ENCODE measurements at regions not wholly inside any gene's neighbourhood (a gene's known extent, or its start where the extent isn't known, plus 50 kb on each side); places are given as distances from the start of the nearest gene placed in this dataset.
"Not testable (repeated sequence)": the region's sequence is repeated elsewhere in the genome, so short reads cannot be mapped to it uniquely, and the experiment has no call there.

DNA sequence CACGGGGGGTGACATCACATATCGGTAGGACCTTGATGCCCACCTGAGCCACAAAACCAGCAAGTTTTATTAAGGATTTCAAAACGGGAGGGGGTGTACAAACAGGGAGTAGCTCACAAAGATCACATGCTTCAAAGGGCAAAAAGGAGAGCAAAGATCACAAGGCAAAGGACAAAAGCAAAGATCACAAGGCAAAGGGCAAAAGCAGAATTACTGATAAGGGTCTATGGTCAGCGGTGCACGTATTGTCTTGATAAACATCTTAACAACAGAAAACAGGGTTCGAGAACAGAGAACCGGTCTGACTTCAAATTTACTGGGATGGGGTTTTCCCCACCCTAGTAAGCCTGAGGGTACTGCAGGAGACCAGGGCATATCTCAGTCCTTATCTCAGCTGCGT, 143.5 kb upstream of the LPP start:
- no peak for DNase-seq
- TF ChIP-seq, protein P1, sequence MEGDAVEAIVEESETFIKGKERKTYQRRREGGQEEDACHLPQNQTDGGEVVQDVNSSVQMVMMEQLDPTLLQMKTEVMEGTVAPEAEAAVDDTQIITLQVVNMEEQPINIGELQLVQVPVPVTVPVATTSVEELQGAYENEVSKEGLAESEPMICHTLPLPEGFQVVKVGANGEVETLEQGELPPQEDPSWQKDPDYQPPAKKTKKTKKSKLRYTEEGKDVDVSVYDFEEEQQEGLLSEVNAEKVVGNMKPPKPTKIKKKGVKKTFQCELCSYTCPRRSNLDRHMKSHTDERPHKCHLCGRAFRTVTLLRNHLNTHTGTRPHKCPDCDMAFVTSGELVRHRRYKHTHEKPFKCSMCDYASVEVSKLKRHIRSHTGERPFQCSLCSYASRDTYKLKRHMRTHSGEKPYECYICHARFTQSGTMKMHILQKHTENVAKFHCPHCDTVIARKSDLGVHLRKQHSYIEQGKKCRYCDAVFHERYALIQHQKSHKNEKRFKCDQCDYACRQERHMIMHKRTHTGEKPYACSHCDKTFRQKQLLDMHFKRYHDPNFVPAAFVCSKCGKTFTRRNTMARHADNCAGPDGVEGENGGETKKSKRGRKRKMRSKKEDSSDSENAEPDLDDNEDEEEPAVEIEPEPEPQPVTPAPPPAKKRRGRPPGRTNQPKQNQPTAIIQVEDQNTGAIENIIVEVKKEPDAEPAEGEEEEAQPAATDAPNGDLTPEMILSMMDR (IDR thresholded peaks at IDR 0.05) = no peak
- Histone ChIP-seq H3K4me3 (no peak overlapping the region), H3K27ac (no peak overlapping the region), H3K9me3 (no peaks in the 10 kb centered on the region), H3K36me3 (no peaks in the 10 kb centered on the region), H3K27me3 (no peaks in the 10 kb centered on the region), H3K4me1 (no peaks in the 10 kb centered on the region)
- intact Hi-C loops (cut with DNase I; ENCODE audit: low total_unique reads) = no loop called here

DNA sequence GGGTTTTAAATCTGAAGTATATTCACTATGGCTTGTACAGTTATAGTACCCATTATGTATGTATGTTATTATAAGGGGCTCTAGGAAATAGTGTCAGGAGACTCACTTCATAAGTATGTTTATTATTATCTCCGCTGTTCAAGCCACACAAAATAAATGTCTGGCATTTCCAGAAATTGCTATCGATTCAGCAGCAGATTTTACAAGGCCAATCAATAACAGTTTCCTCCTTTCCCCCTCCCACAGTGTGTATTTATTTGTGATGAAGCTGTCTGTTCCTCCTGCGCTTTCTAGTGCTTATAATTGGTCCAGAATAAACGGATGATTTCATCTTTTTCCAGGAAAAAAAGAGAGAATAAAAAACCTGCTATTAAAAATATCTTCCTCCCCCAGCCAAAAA, 134.2 kb upstream of the LPP start:
- H3K27me3 ChIP-seq = no peaks in the 10 kb centered on the region
- intact Hi-C loops (cut with DNase I; ENCODE audit: low total_unique reads) = no loop called here
- H3K36me3 ChIP-seq = no peaks in the 10 kb centered on the region
- H3K4me1 ChIP-seq = no peaks in the 10 kb centered on the region
- no peak overlapping the region for H3K27ac ChIP-seq
- TF ChIP-seq, protein P1 (IDR thresholded peaks at IDR 0.05) = no peak
- H3K4me3 ChIP-seq = no peak overlapping the region
- H3K9me3 ChIP-seq = no peaks in the 10 kb centered on the region
- DNase-seq = no peak

DNA sequence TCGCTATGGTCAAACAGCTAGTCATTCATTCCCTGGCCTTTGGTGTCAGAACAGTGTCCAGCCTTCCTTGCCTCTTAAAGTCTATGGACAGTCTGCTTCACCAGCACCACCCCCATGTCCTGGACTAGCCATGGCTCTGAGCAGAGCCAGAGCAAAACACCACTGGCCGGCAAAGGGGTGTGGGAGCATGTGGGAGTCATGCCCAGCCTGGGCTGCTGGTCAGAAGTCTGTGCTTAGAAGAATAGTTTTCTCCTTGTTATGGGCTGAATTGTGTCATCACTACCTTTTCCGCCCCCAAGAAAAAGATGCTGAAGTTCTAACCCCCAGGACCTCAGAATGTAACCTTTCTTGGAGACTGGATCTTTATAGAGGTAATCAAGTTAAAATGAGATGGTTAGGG, 132.9 kb upstream of the LPP start:
- peak; percentile 52 to 77 for DNase-seq
- no peaks in the 10 kb centered on the region for H3K27me3 ChIP-seq
- no peaks in the 10 kb centered on the region for H3K9me3 ChIP-seq
- intact Hi-C loops (cut with DNase I; ENCODE audit: low total_unique reads) = no loop called here
- H3K4me1 ChIP-seq = no peaks in the 10 kb centered on the region
- no peaks in the 10 kb centered on the region for H3K36me3 ChIP-seq
- H3K4me3 ChIP-seq = no peak overlapping the region
- peak overlapping the region in 1 of 2 donors; percentile 38 for H3K27ac ChIP-seq
- TF ChIP-seq, protein P1 (IDR thresholded peaks at IDR 0.05) = no peak

DNA sequence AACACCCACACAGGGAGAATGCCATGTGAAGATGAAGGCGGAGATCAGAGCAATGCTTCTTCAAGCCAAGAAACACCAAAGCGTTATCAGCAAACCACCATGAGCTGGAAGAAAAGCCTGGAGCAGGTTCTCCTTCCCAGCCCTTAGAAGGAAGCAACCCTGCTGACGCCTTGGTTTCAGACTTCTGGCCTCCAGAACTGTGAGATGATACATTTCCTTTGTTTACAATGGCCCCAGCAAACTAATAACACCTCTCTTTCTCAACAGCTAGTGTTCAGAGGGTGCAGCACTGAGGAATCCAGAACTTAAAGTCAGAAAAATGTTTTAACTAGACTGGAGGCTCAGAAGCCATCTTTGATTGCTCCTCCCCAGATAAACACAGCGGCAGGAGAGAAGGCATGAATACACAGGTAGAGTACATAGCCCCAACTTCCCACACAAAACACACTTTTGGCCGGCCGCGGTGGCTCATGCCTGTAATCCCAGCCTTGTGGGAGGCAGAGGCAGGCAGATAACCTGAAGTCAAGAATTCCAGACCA, 132.4 kb upstream of the LPP start:
- intact Hi-C loops (cut with DNase I; ENCODE audit: low total_unique reads) = no loop called here
- H3K4me3 ChIP-seq = no peak overlapping the region
- H3K36me3 ChIP-seq = no peaks in the 10 kb centered on the region
- no peaks in the 10 kb centered on the region for H3K4me1 ChIP-seq
- H3K9me3 ChIP-seq = no peaks in the 10 kb centered on the region
- no peaks in the 10 kb centered on the region for H3K27me3 ChIP-seq
- TF ChIP-seq, protein P1 (IDR thresholded peaks at IDR 0.05) = no peak
- peak overlapping the region in 1 of 2 donors; percentile 38 for H3K27ac ChIP-seq
- peak in 1 of 2 donors; percentile 47 for DNase-seq

DNA sequence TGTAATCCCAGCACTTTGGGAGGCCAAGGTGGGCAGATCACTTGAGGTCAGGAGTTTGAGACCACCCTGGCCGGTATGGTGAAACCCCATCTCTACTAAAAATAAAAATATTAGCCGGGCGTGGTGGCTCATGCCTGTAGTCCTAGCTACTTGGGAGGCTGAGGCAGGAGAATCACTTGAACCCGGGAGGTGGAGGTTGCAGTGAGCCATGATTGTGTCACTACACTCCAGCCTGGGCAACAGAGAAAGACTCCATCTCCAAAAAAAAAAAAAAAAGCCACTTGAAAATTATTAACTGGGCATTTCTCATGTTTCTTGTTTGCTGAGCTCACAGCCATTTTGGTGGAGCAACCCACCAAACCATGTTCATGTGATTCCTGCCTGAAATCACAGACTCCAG, 131.1 kb upstream of the LPP start:
- DNase-seq; H3K36me3 ChIP-seq; H3K9me3 ChIP-seq; H3K27me3 ChIP-seq; H3K27ac ChIP-seq; intact Hi-C loops (cut with DNase I; ENCODE audit: low total_unique reads); H3K4me1 ChIP-seq; H3K4me3 ChIP-seq: not testable (repeated sequence)

DNA sequence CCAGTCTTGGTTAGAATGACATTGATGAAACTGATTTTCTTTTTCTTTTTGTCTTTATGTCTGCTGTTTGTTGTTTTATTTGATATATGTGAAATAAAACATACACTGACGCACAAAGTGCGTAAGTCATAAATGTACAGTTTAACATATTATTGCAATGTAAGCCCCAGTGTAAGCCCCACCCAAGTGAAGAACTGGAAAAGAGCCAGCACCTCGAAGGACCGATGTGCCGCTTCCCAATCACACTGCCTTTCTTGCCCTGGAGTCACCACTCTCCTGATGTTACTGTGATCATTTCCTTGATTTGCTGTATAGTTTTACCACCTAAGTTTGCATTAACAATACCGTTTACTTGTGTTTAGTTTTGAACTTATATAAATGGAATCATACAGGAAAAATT, 128.4 kb upstream of the LPP start:
- intact Hi-C loops (cut with DNase I; ENCODE audit: low total_unique reads) = no loop called here
- TF ChIP-seq, protein P1 (IDR thresholded peaks at IDR 0.05) = no peak

More for the DNA sequence above, 128.4 kb upstream of the LPP start:
- Histone ChIP-seq H3K4me3 (no peak overlapping the region), H3K36me3 (no peaks in the 10 kb centered on the region), H3K4me1 (peaks cover 0 to 8% (median 1%) of the 10 kb centered on the region in 4 donors), H3K9me3 (no peaks in the 10 kb centered on the region), H3K27ac (no peak overlapping the region), H3K27me3 (no peaks in the 10 kb centered on the region)
- no peak for DNase-seq
